Heart right ventricle (tissue), 16 donors: ENCODE measurements at regions not wholly inside any gene's neighbourhood (a gene's known extent, or its start where the extent isn't known, plus 50 kb on each side); places are given as distances from the start of the nearest gene placed in this dataset.

Experiments
- ATAC-seq, 8 donors: fragments of 200-7000 bp; cut with Tn5 transposase; one replicate each; pipeline ENCODE4 v1.9.1; 2020; ENCODE audit warnings: mild to moderate bottlenecking in 8 of 8, moderate library complexity in 8 of 8, moderate number of reproducible peaks in 1 of 8
- DNase-seq, 2 donors: peaks; one replicate each; pipeline ENCODE4 v3.0.0-alpha.2; 2020
- H3K27ac ChIP-seq, 10 donors: fragments of 200-600 bp; sonication (generic) in 2 of 10; one replicate each; pipeline versions ENCODE4 v1.5.0 to v1.8.0; 2020 to 2022; ENCODE audit warnings: mild to moderate bottlenecking in 3 of 10
- H3K27me3 ChIP-seq, 7 donors: fragments of 200-600 bp; one replicate each; pipeline ENCODE4 v1.8.0; 2021 to 2022; ENCODE audit warnings: mild to moderate bottlenecking in 2 of 7
- H3K36me3 ChIP-seq, 9 donors: fragments of 200-600 bp; sonication (generic) in 1 of 9; one replicate each; pipeline versions ENCODE4 v1.5.0 to v1.8.0; 2020 to 2022; ENCODE audit warnings: mild to moderate bottlenecking in 2 of 9
- H3K4me1 ChIP-seq, 9 donors: fragments of 200-600 bp; sonication (generic) in 1 of 9; one replicate each; pipeline versions ENCODE4 v1.5.0 to v1.8.0; 2020 to 2022; ENCODE audit warnings: mild to moderate bottlenecking in 4 of 9
- H3K4me3 ChIP-seq, 10 donors: fragments of 200-600 bp; sonication (generic) in 2 of 10; one replicate each; pipeline versions ENCODE4 v1.5.0 to v1.8.0; 2020 to 2022; ENCODE audit warnings: mild to moderate bottlenecking in 7 of 10, moderate library complexity in 2 of 10
- H3K9me3 ChIP-seq, 11 donors: fragments of 200-600 bp in 10 of 11; sonication (generic) in 2 of 11; one replicate each; pipeline versions ENCODE4 v1.5.0 to v1.8.0; 2013 to 2022; ENCODE audit warnings: mild to moderate bottlenecking in 2 of 11, control low read depth in 1 of 11, moderate library complexity in 1 of 11
- WGBS, 2 donors: extraction: QIAGEN DNeasy Blood & Tissue Kit; methylation state at CpG; one replicate each; pipeline ENCODE4 v1.1.7; 2013; ENCODE audit warnings: inconsistent platforms in 1 of 2; 5-methylcytosine and 5-hydroxymethylcytosine counted together
- intact Hi-C, 10 donors: fragments of 100-400 bp; cut with DNase I; formaldehyde crosslinking; loops; one replicate each; pipeline versions ENCODE4 v1.11.1 to v1.14.2; 2022
- TF ChIP-seq, protein P1 (sequence below), 9 donors: fragments of 200-600 bp; sonication (generic) in 2 of 9; IDR thresholded peaks; one replicate each; pipeline versions ENCODE4 v1.5.0 to v1.8.0; 2021 to 2022; ENCODE audit warnings: antibody characterized with exemption in 9 of 9, mild to moderate bottlenecking in 5 of 9, moderate library complexity in 1 of 9
- donor health status: Arrhythmogenic right ventricular cardiomyopathy.
- donor health status: ischemic (EF 13 %, LVEDD 7.1; RV severe dilation, severe dysfunction).
- donor health status: healthy with polysubstance abuse.
- donor health status: DM: no; HTN: yes; CAD: no.
- donor health status: DM: no; HTN: no; CAD: no.
- donor health status: ischemic (EF 25% LVEDD 6.9; RV normal size, moderate dysfunction).
- donor health status: ischemic (EF 25% LVEDD 5.7; RV mildly dilated, moderate dysfunction).
- donor health status: healthy.
- donor health status: DM: yes; HTN: yes; CAD: no.
- donor health status: Ischemic cardiomyopathy.
- donor health status: ischemic (EF 35%, LVEDD 5.7; RV mildly dilated, moderate dysfunction).
- donor health status: nonischemic (EF 11% LVEDD 7.7; RV severe dilation, severe dysfunction).
- donor health status: DM: yes; HTN: yes; CAD: no.
- donor health status: PGD.
- donor health status: ischemic (EF 29% LVEDD 5.4; RV normal size, mild dysfunction).
- donor health status: nonischemic (EF 23%, LVEDD 6.1; RV moderate dilation, normal function).

DNA sequence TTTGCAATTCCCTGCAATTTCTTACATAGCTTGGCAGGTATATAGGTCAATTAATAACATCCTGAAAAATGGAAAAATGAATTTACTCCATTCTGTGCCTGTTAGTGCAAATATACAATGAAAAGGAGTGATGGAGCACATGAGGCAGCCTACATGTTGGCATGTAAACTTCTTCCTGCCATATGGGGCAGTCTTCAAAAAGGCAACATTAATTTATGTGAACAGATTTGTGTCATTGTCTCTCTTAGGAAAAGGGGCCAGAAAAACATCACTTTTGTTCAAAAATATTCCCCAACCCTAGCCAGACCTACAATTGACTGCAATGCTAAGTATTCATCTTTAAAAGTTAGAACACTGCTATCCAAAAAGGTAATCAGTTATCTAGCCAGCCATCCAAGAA is 332.2 kb downstream of the TBC1D4 start:
- peaks cover 0 to 7% (median 0%) of the 10 kb centered on the region in 11 donors for H3K9me3 ChIP-seq
- TF ChIP-seq, protein P1, sequence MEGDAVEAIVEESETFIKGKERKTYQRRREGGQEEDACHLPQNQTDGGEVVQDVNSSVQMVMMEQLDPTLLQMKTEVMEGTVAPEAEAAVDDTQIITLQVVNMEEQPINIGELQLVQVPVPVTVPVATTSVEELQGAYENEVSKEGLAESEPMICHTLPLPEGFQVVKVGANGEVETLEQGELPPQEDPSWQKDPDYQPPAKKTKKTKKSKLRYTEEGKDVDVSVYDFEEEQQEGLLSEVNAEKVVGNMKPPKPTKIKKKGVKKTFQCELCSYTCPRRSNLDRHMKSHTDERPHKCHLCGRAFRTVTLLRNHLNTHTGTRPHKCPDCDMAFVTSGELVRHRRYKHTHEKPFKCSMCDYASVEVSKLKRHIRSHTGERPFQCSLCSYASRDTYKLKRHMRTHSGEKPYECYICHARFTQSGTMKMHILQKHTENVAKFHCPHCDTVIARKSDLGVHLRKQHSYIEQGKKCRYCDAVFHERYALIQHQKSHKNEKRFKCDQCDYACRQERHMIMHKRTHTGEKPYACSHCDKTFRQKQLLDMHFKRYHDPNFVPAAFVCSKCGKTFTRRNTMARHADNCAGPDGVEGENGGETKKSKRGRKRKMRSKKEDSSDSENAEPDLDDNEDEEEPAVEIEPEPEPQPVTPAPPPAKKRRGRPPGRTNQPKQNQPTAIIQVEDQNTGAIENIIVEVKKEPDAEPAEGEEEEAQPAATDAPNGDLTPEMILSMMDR (IDR thresholded peaks at IDR 0.05), result no peak
- H3K27me3 ChIP-seq, result no peaks in the 10 kb centered on the region
- intact Hi-C loops, result no loop called here
- no peaks in the 10 kb centered on the region for H3K4me1 ChIP-seq
- H3K4me3 ChIP-seq, result no peak overlapping the region
- H3K36me3 ChIP-seq, result no peaks in the 10 kb centered on the region
- ATAC-seq (no peak), DNase-seq (no peak)
- no peak overlapping the region for H3K27ac ChIP-seq

DNA sequence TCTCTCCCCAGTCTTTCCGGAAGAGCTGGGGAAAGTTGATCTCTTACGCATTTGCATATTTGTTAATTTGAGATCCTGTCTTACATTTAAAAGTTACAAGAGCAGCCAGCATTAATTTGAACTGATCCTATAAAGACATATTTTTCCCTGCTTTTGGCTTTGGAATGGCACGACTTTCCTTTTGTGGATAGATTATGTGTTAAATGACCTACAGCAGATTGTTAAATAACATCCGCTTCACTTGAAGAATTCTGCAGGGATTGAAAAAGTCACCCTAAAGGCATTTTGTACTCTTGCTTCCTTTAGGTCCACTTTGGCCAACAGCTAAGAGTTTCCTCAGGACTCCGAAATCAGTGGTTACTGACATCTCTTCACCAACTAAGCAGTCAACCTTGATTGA is 334.0 kb downstream of the TBC1D4 start:
- no peaks in the 10 kb centered on the region for H3K4me1 ChIP-seq

GRCh38 chr13:75146436-75146835 is 335.5 kb downstream of the TBC1D4 start:
- H3K9me3 ChIP-seq, result peaks cover 0 to 2% (median 0%) of the 10 kb centered on the region in 11 donors
- TF ChIP-seq, protein P1 (IDR thresholded peaks at IDR 0.05), result no peak
- H3K4me1 ChIP-seq, result no peaks in the 10 kb centered on the region
- H3K27ac ChIP-seq, result no peak overlapping the region
- no peaks in the 10 kb centered on the region for H3K36me3 ChIP-seq
- DNase-seq (no peak), ATAC-seq (no peak)
- H3K4me3 ChIP-seq, result no peak overlapping the region
- 93 to 100% methylated on average over 1 of the region's 1 CpG for WGBS, 2 donors
- intact Hi-C loops, result no loop called here
- H3K27me3 ChIP-seq, result no peaks in the 10 kb centered on the region

More for the DNA sequence above, 334.0 kb downstream of the TBC1D4 start:
- Histone ChIP-seq H3K4me3 (no peak overlapping the region), H3K36me3 (no peaks in the 10 kb centered on the region), H3K9me3 (peaks cover 0 to 7% (median 0%) of the 10 kb centered on the region in 11 donors), H3K27ac (no peak overlapping the region), H3K27me3 (no peaks in the 10 kb centered on the region)
- WGBS, 2 donors, result 72 to 79% methylated on average over 5 of the region's 5 CpGs
- ATAC-seq (no peak), DNase-seq (no peak)
- TF ChIP-seq, protein P1 (IDR thresholded peaks at IDR 0.05), result no peak
- intact Hi-C loops, result no loop called here

- TF ChIP-seq, protein P1 (IDR thresholded peaks at IDR 0.05), result no peak
- no peaks in the 10 kb centered on the region for H3K36me3 ChIP-seq
- no peaks in the 10 kb centered on the region for H3K9me3 ChIP-seq
- ATAC-seq (no peak), DNase-seq (no peak)
- no peak overlapping the region for H3K27ac ChIP-seq
- no peaks in the 10 kb centered on the region for H3K27me3 ChIP-seq
- no peaks in the 10 kb centered on the region for H3K4me1 ChIP-seq
- no peak overlapping the region for H3K4me3 ChIP-seq
- 58 to 70% methylated on average over 1 of the region's 1 CpG for WGBS, 2 donors
- intact Hi-C loops, result no loop called here
Measured at GRCh38 chr13:75145927-75146326, 336.0 kb downstream of the TBC1D4 start.

GRCh38 chr13:75139291-75139690 is 342.7 kb downstream of the TBC1D4 start:
- Histone ChIP-seq H3K4me1 (no peaks in the 10 kb centered on the region), H3K27me3 (no peaks in the 10 kb centered on the region), H3K9me3 (peaks cover 0 to 41% (median 17%) of the 10 kb centered on the region in 11 donors), H3K36me3 (no peaks in the 10 kb centered on the region), H3K27ac (no peak overlapping the region), H3K4me3 (no peak overlapping the region)
- TF ChIP-seq, protein P1 (IDR thresholded peaks at IDR 0.05), result no peak
- ATAC-seq (no peak), DNase-seq (no peak)
- intact Hi-C loops, result no loop called here
